EH (cell line): ENCODE measurements at regions not wholly inside any gene's neighbourhood (a gene's known extent, or its start where the extent isn't known, plus 50 kb on each side); places are given as distances from the start of the nearest gene placed in this dataset.

Source experiments
- DNase-seq: peaks from one replicate; pipeline ENCODE4 v3.0.0-alpha.2; 2015; ENCODE audit warnings: low read depth

DNA sequence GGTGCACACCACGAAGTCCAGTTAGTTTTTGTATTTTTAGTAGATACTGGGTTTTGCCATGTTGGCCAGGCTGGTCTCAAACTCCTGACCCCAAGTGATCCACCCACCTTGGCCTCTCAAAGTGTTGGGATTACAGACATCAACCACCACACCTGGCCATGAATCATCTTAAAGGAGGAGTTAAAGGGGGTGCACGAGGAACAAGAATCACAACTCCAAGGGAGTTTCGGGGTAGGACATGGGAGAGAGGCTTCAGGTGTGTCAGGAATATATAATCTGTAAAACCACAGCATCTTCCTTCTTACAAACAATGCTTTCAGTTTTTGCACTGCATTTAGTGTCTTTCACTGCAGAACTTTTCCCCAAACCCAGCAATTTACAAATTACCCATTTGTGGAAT is 137.4 kb upstream of the SGK1 start:
- DNase-seq = no peak

DNA sequence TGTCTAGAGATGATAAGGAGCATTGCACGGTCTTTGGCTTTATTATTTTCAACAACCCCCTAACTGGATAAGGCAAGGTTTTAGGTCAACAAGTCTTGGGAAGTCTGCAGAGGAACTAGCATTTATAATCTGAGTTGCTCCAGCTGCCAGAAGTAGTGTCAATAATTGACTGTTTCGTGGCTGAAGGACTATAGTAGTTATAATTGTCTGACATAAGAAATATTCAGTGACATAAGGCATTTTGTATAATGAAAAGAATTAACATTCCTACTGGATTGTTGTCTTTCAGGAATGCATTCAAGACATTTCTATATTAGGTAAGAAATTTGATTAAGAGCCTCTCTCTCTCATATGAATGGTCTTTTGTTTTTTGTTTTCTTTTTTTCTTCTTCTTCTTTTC is 136.9 kb upstream of the SGK1 start:
- peak; percentile 63 for DNase-seq

DNA sequence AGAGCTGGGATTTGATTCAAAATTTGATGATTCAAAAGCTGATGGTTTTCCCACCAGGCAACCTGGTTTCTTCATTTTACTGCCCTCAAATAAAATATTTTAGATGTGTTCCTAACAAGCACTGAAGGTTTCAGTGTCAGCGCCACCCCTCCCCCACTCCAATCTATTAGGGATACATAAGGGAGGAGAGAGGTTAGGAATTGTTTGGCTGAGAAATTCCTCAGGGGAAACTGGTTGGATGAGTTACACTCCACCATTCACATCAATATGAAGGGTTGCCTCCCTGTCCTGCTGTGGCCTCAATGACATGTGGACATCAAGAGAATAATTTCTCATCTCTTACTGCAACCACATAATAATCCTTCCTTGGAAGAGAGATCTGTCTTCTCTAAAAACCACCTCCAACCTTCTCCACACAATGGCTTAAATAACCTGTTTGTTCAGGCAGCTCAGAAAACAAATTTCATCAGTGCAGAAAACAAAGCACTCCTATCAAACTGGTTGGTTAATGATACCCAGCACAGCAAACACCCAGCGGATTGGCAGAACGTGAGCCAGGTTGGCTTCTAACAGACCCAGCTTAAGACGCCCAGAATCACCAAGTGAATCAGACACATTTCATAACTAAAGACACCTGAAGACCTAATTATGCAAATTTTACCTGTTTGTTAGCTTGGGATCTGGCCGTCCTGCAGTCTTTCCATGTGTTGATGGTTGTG is 136.0 kb upstream of the SGK1 start:
- DNase-seq = no peak

GRCh38 chr6:134452906-134453305 is 135.0 kb upstream of the SGK1 start:
- peak; percentile 7 for DNase-seq

GRCh38 chr6:134451529-134451928 is 133.6 kb upstream of the SGK1 start:
- no peak for DNase-seq

GRCh38 chr6:134449781-134450180 is 131.9 kb upstream of the SGK1 start:
- DNase-seq = no peak

DNA sequence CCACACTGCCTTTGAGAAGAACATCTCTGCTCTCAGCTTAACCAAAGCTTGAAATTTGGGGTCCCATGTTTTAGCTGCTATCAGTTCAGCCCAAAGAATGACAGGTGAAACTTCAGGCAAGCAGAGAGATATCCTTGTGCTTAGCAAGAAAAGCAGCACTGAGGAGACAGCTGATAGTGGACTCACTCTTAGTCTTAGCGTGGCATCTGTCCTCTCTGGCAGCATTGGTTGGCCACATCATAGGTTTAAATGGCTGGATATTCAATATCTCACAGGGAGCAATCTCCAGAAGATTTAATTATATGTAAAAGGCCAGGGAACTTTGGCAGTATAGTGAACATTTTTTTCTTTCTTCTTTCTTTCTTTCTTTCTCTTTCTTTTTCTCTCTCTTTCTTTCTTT is 131.1 kb upstream of the SGK1 start:
- DNase-seq = no peak

- DNase-seq = peak; percentile 94
Measured at GRCh38 chr6:134447883-134448387, 130.0 kb upstream of the SGK1 start.

- DNase-seq = peak; percentile 50
Measured at GRCh38 chr6:134447423-134447822, 129.5 kb upstream of the SGK1 start.

DNA sequence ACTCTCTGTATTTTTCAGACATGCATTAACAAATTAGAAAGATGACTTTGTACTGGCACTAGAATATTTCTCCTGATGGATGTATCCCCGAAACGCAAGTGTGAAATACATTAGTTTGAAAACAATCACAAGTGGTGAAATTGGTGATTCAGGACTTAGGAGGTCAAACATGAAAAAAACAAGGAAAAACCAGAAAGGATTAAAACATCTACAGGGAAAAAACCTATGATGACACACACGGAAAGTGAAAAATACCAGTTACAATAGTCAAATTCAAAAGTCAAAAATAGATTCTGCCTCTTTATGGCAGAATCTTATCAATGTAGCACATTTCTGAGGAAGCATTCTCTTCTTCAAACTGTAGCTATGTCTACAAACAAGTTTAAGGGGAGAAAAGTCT is 129.0 kb upstream of the SGK1 start:
- DNase-seq = peak; percentile 41

DNA sequence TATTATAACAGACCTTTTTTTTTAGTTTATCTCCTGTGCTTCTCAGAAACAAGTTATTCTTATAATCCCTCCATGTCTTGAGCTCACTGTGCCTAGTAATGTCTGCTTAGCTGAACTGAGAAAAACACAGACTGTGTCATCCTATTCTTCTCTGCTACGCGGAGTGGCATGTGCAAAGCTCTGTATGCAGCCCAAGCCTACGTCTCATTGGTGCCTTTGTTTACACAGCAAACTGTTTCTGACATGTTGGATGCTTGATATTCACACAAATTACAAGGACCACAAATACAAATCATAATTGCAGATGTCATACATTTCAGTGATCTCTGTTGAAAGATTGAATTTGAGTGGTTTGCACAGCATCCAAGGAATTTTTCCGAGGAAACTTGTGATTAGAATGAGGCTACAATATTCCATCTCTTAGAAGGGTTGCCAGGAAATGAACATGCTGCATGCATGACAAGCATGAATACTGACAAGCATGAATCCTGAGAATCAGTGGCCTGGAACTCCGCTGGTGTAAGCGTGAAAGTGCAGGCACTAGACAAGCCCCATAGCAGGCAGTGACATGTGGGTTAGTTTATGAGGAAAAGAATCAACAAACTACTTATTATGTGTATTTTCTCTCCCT is 128.4 kb upstream of the SGK1 start:
- peak; percentile 75 for DNase-seq

DNA sequence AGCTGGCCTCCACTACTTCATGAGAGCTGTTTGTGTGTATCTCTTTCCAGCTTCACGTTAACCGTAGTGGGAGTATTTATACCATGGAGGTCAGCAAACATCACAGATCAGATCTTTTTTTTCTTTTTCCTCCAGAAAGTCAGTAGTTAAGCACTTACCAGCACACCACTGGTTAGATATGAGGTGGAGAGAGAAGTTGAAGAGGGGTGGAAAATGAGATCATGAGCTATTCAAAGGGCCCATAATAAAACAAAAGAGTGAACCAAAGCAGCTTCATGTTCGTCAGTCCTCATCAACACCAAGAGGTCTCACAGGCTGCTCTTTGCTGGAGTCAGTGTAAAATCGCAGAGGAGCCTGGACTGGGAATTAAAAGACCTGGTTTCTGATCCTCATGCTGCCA is 125.1 kb upstream of the SGK1 start:
- no peak for DNase-seq

GRCh38 chr6:134442073-134442472 is 124.2 kb upstream of the SGK1 start:
- no peak for DNase-seq

GRCh38 chr6:134438837-134439236 is 120.9 kb upstream of the SGK1 start:
- no peak for DNase-seq

- DNase-seq = peak; percentile 57
Measured at GRCh38 chr6:134437376-134437775, 119.5 kb upstream of the SGK1 start.

GRCh38 chr6:134436950-134437349 is 119.0 kb upstream of the SGK1 start:
- peak; percentile 43 for DNase-seq

DNA sequence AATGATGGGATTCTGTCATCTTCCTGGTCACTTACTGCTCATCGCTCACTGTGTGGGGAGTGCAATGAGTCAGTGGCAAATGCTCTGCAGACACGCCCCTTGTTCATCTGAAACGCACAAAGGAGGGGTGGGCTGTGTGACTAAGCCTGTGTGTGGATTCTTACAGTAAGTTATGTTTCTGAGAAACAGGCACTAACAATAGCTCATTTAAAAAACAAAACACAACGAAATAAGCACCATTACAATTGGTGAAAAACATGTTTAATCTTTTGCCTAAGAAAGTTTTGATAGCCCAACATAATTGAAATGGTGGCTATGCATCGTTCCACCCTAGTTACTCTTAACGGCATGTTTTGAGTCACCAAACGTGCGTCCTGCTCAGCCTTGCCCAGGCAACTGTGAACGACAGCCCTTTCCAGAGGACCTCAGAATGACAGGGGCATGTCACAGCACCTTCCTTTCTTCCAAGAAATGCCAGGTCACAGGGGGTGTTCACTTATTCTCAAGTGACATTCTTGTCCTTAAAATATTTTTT is 118.4 kb upstream of the SGK1 start:
- peak; percentile 96 for DNase-seq

DNA sequence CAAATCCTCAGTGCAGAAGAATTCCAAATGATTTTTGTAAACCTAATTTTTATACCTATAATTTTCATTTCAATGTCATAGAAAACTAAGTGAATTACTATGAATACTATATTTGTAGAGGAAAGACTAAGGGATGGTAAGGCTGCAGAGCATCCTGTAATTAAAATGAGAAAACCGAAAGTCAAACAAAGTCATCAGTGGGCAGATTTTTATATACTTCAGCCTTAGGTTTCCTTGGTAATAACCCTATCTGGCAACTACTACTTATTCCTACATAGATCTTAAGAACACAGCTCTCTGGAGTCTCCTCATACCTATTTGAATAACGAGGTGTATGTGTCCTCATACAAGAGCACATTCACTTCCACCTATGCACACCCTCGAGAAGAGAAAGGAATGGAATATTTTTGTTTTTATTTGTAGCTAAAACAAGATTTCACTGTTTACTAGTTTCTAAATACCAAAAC is 117.9 kb upstream of the SGK1 start:
- DNase-seq = no peak

DNA sequence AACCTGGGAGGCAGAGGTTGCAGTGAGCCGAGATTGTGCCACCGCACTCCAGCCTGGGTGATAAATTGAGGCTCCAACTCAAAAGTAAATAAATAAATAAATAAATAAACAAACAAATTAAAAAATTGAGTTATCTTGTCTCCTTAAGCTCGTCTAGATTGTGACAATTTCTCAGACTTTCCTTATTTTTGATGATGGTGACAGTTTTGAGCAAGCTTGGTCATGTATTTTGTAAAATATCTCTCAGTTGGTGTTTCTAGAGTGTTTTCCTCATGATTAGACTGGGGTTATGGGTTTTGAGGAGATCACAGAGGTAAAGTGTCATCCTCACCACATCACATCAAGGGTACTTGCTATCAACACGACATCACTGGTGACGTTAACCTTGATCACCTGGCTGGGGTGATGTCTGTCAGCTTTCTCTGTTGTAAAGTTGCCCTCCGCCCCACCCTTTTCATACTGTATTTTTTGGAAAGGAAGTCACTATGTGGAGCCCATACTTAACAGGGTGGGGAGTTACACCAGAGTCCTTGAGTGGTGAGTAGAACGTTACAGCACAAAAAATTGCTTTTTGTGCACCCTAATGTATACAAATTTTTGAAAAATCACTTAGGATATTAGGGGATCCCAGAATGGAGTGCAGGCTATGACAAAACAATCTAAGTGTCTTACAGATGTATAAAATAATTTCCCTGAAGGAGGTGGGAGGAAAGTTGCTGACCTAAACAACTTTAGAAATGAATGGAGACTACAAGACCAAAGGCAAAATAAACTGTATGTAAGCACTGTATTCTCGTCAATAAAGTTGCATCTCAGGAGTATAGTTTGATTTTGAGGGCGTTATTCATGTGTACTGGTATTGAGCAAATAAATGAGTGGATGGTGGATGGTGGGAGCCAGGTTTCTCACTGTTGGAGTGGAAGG is 116.4 kb upstream of the SGK1 start:
- no peak for DNase-seq

GRCh38 chr6:134432036-134432435 is 114.1 kb upstream of the SGK1 start:
- DNase-seq = peak; percentile 54

- peak; percentile 77 for DNase-seq
Measured at GRCh38 chr6:134431421-134431859, 113.5 kb upstream of the SGK1 start.

- DNase-seq = no peak
Measured at GRCh38 chr6:134429861-134430380, 112.0 kb upstream of the SGK1 start.
